ENCODE measurements at regions not wholly inside any gene's neighbourhood (a gene's known extent, or its start where the extent isn't known, plus 50 kb on each side); places are given as distances from the start of the nearest gene placed in this dataset.
"Not testable (repeated sequence)": the region's sequence is repeated elsewhere in the genome, so short reads cannot be mapped to it uniquely, and the experiment has no call there.

DNA sequence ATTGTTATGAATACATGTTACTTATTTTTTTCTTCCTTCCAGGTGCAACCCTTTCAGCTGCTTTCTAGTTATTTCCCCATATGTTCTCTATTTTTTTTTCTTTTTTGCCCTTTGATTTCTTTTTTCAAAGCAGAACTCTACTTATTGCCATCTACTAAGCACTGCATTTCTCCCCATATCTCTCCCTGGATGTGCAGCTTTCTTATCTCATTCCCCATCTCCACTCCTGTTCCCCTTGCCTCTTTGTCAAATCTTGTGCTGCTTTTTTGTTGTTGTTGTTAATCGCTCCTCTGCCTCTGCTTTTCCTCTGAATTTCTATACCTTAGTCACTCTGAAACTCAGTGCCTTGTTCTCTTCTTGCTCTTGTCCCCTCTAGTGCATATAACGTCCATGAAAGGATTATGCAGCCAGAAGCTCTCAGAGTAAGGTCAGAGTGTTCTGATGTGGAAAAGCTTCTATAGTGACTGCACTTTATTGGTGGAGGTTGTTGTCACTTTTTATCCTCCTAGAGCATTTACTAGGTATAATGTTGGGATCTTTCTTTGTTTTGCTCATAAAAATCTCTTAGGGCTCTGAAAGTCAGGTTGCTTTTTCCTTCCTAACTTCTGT lies 51.1 kb upstream of the JADE1 start:
- intact Hi-C loops (cut with micrococcal nuclease) = no loop called here
- TF ChIP-seq, protein P1, sequence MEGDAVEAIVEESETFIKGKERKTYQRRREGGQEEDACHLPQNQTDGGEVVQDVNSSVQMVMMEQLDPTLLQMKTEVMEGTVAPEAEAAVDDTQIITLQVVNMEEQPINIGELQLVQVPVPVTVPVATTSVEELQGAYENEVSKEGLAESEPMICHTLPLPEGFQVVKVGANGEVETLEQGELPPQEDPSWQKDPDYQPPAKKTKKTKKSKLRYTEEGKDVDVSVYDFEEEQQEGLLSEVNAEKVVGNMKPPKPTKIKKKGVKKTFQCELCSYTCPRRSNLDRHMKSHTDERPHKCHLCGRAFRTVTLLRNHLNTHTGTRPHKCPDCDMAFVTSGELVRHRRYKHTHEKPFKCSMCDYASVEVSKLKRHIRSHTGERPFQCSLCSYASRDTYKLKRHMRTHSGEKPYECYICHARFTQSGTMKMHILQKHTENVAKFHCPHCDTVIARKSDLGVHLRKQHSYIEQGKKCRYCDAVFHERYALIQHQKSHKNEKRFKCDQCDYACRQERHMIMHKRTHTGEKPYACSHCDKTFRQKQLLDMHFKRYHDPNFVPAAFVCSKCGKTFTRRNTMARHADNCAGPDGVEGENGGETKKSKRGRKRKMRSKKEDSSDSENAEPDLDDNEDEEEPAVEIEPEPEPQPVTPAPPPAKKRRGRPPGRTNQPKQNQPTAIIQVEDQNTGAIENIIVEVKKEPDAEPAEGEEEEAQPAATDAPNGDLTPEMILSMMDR (IDR thresholded peaks at IDR 0.05) = no peak
- H3K27ac Mint-ChIP-seq = no peak overlapping the region
- DNase-seq (no peak), ATAC-seq (no peak)
- no peaks in the 10 kb centered on the region for H3K9me3 Mint-ChIP-seq
- H3K4me1 Mint-ChIP-seq = no peaks in the 10 kb centered on the region
- H3K36me3 ChIP-seq (ENCODE audit: control insufficient read depth, insufficient read depth, low read length) = no peaks in the 10 kb centered on the region
- no peak overlapping the region for H3K4me3 Mint-ChIP-seq
- 86% methylated on average over 2 of the region's 2 CpGs for WGBS (ENCODE audit: insufficient coverage)
- H3K27me3 Mint-ChIP-seq (ENCODE audit: low read depth in 2 of 2) = peaks cover 4 to 8% of the 10 kb centered on the region in 2 donors
- H3K27ac ChIP-seq (ENCODE audit: low read length) = no peak overlapping the region
- no peaks in the 10 kb centered on the region for H3K4me1 ChIP-seq (ENCODE audit: control insufficient read depth, insufficient read depth, low read length)
- no peak overlapping the region for H3K4me3 ChIP-seq (ENCODE audit: low read length)
- no peaks in the 10 kb centered on the region for H3K27me3 ChIP-seq (ENCODE audit: control insufficient read depth, insufficient read depth, low read length)
- no peaks in the 10 kb centered on the region for H3K9me3 ChIP-seq (ENCODE audit: control insufficient read depth, insufficient read depth, low read length)
- no peaks in the 10 kb centered on the region for H3K36me3 Mint-ChIP-seq

DNA sequence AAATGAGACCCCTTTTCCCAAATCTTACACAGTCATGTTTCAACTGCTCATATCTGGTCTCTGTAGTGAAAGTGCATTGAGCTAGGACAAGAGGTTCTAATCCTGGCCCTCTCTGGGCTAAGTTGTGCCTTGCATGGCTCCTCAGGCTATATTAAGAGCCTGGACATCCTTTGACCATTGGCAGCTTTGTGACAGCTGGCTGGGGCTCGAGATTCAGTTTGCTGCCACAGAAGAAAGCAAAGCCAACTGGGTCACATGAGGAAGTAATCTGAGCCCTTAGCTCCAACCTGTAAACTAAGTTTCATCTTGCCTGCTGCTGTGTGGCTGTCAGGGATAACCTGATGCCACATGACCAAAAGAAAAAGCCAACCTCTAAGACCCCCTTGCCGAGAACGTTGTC lies 51.8 kb upstream of the JADE1 start:
- Histone ChIP-seq H3K36me3 (ENCODE audit: control insufficient read depth, insufficient read depth, low read length) (no peaks in the 10 kb centered on the region), H3K9me3 (ENCODE audit: control insufficient read depth, insufficient read depth, low read length) (no peaks in the 10 kb centered on the region), H3K4me1 (ENCODE audit: control insufficient read depth, insufficient read depth, low read length) (no peaks in the 10 kb centered on the region), H3K4me3 (ENCODE audit: low read length) (no peak overlapping the region), H3K27me3 (ENCODE audit: control insufficient read depth, insufficient read depth, low read length) (no peaks in the 10 kb centered on the region), H3K27ac (ENCODE audit: low read length) (no peak overlapping the region)
- intact Hi-C loops (cut with micrococcal nuclease) = no loop called here
- Mint-ChIP-seq H3K36me3 (no peaks in the 10 kb centered on the region), H3K4me1 (no peaks in the 10 kb centered on the region), H3K27me3 (ENCODE audit: low read depth in 2 of 2) (peaks cover 4 to 8% of the 10 kb centered on the region in 2 donors), H3K27ac (no peak overlapping the region), H3K4me3 (no peak overlapping the region), H3K9me3 (no peaks in the 10 kb centered on the region)
- TF ChIP-seq, protein P1 (IDR thresholded peaks at IDR 0.05) = no peak
- DNase-seq (no peak), ATAC-seq (no peak)
- WGBS (ENCODE audit: insufficient coverage) = 79% methylated on average over 3 of the region's 3 CpGs

DNA sequence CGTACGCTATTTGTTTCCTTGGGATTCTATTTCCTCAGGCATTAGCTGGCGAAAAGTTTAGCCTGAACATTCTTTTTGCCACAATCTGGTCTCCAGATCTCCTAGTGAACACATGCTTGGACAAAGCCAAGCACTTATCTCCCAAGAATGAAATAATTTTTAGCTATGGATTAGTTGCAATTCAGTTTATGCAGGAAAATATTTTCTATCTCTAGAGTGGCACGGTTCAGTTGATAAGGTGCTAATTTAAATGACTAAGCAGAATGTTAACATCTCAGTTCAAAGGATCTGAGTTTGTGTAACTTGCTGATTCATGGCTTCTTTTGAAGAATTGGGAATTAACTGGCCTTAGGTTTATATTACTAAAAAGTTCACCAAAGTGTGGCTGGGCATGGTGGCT lies 58.1 kb upstream of the JADE1 start:
- H3K36me3 ChIP-seq (ENCODE audit: control insufficient read depth, insufficient read depth, low read length) = no peaks in the 10 kb centered on the region
- H3K4me1 ChIP-seq (ENCODE audit: control insufficient read depth, insufficient read depth, low read length) = no peaks in the 10 kb centered on the region
- Mint-ChIP-seq H3K4me3 (no peak overlapping the region), H3K36me3 (no peaks in the 10 kb centered on the region), H3K27me3 (ENCODE audit: low read depth in 2 of 2) (no peaks in the 10 kb centered on the region), H3K9me3 (no peaks in the 10 kb centered on the region), H3K4me1 (no peaks in the 10 kb centered on the region), H3K27ac (no peak overlapping the region)
- H3K27ac ChIP-seq (ENCODE audit: low read length) = no peak overlapping the region
- DNase-seq (no peak), ATAC-seq (no peak)
- no peaks in the 10 kb centered on the region for H3K9me3 ChIP-seq (ENCODE audit: control insufficient read depth, insufficient read depth, low read length)
- no peaks in the 10 kb centered on the region for H3K27me3 ChIP-seq (ENCODE audit: control insufficient read depth, insufficient read depth, low read length)
- TF ChIP-seq, protein P1 (IDR thresholded peaks at IDR 0.05) = no peak
- intact Hi-C loops (cut with micrococcal nuclease) = no loop called here
- no peak overlapping the region for H3K4me3 ChIP-seq (ENCODE audit: low read length)
- 80% methylated on average over 4 of the region's 4 CpGs for WGBS (ENCODE audit: insufficient coverage)

DNA sequence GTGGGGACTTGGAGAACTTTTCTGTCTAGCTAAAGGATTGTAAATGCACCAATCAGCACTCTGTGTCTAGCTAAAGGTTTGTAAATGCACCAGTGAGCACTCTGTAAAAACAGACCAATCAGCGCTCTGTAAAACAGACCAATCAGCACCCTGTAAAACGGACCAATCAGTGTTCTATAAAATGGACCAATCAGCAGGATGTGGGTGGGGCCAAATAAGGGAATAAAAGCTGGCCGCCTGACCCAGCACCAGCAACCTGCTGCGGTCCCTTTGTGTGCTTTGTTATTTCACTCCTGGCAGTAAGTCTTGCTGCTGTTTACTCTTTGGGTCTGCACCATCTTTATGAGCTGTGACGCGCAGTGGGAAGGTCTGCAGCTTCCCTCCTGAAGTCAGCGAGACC lies 67.8 kb upstream of the JADE1 start:
- H3K4me3 Mint-ChIP-seq; H3K27me3 Mint-ChIP-seq (ENCODE audit: low read depth in 2 of 2); H3K36me3 Mint-ChIP-seq; H3K4me1 Mint-ChIP-seq; H3K9me3 Mint-ChIP-seq; H3K27me3 ChIP-seq (ENCODE audit: control insufficient read depth, insufficient read depth, low read length); H3K27ac ChIP-seq (ENCODE audit: low read length); H3K9me3 ChIP-seq (ENCODE audit: control insufficient read depth, insufficient read depth, low read length); H3K36me3 ChIP-seq (ENCODE audit: control insufficient read depth, insufficient read depth, low read length); intact Hi-C loops (cut with micrococcal nuclease); H3K4me1 ChIP-seq (ENCODE audit: control insufficient read depth, insufficient read depth, low read length); ATAC-seq; DNase-seq; H3K4me3 ChIP-seq (ENCODE audit: low read length); H3K27ac Mint-ChIP-seq: not testable (repeated sequence)
- 96% methylated on average over 7 of the region's 7 CpGs for WGBS (ENCODE audit: insufficient coverage)
